Neural progenitor cell (in vitro differentiated cells): ENCODE measurements at regions not wholly inside any gene's neighbourhood (a gene's known extent, or its start where the extent isn't known, plus 50 kb on each side); places are given as distances from the start of the nearest gene placed in this dataset.

Source experiments
- DNase-seq: peaks from one replicate; pipeline ENCODE4 v3.0.0-alpha.2; 2016; ENCODE audit warnings: low spot score
- H2AFZ ChIP-seq: fragments of 200-600 bp; sonication (generic); replicated peaks from 2 replicates; pipeline ENCODE4 v1.6.1; 2016; ENCODE audit warnings: antibody characterized with exemption
- H3F3A ChIP-seq: fragments of 200-600 bp; sonication (generic); 2 replicates; pipeline ENCODE4 v1.6.1; 2016; ENCODE audit warnings: antibody characterized with exemption, low read depth
- H3K27ac ChIP-seq: fragments of 200-600 bp; sonication (generic); 2 replicates; pipeline ENCODE4 v1.5.1; 2016; ENCODE audit warnings: mild to moderate bottlenecking
- H3K27me3 ChIP-seq: fragments of 200-600 bp; sonication (generic); 2 replicates; pipeline ENCODE4 v1.6.1; 2016; ENCODE audit warnings: mild to moderate bottlenecking, moderate library complexity
- H3K36me3 ChIP-seq: fragments of 200-600 bp; sonication (generic); 2 replicates; pipeline ENCODE4 v1.5.1; 2016
- H3K4me1 ChIP-seq: fragments of 200-600 bp; sonication (generic); 2 replicates; pipeline ENCODE4 v1.6.1; 2016; ENCODE audit warnings: mixed run types
- H3K4me2 ChIP-seq: fragments of 200-600 bp; sonication (generic); 2 replicates; pipeline ENCODE4 v1.6.1; 2016
- H3K4me3 ChIP-seq: fragments of 200-600 bp; sonication (generic); 2 replicates; pipeline ENCODE4 v1.5.1; 2016
- H3K79me2 ChIP-seq: fragments of 200-600 bp; sonication (generic); 2 replicates; pipeline ENCODE4 v1.6.1; 2016; ENCODE audit warnings: low read depth
- H3K9ac ChIP-seq: fragments of 200-600 bp; sonication (generic); 2 replicates; pipeline ENCODE4 v1.6.1; 2016
- H3K9me3 ChIP-seq: fragments of 200-600 bp; sonication (generic); 2 replicates; pipeline ENCODE4 v1.5.1; 2016; ENCODE audit warnings: low read depth
- H4K20me1 ChIP-seq: fragments of 200-600 bp; sonication (generic); 2 replicates; pipeline ENCODE4 v1.6.1; 2016; ENCODE audit warnings: low read depth
- H3K27ac Mint-ChIP-seq: 3 replicates; pipeline ENCODE4 v1.8.0; 2021; ENCODE audit warnings: mixed read lengths
- H3K27me3 Mint-ChIP-seq: 2 replicates; pipeline ENCODE4 v1.8.0; 2022; ENCODE audit warnings: low read depth, mild to moderate bottlenecking, inconsistent platforms, moderate library complexity, mixed read lengths; ENCODE audit not compliant: insufficient read depth
- H3K36me3 Mint-ChIP-seq: 3 replicates; pipeline ENCODE4 v1.8.0; 2021; ENCODE audit warnings: mixed read lengths
- H3K4me1 Mint-ChIP-seq: 3 replicates; pipeline ENCODE4 v1.8.0; 2021; ENCODE audit warnings: mixed read lengths
- H3K4me3 Mint-ChIP-seq: 3 replicates; pipeline ENCODE4 v1.8.0; 2021; ENCODE audit warnings: mild to moderate bottlenecking, moderate library complexity, mixed read lengths
- H3K9me3 Mint-ChIP-seq: 3 replicates; pipeline ENCODE4 v1.8.0; 2020; ENCODE audit warnings: mixed read lengths
- CTCF ChIP-seq: fragments of 200-600 bp; sonication (generic); IDR thresholded peaks from 2 replicates; pipeline ENCODE4 v1.5.1; 2017; ENCODE audit warnings: antibody characterized with exemption, mild to moderate bottlenecking
- EZH2 ChIP-seq: fragments of 200-600 bp; sonication (generic); IDR thresholded peaks from 2 replicates; pipeline ENCODE4 v1.6.1; 2017; ENCODE audit warnings: antibody characterized with exemption, mild to moderate bottlenecking, moderate library complexity
- EZH2phosphoT487 ChIP-seq: fragments of 200-600 bp; sonication (generic); IDR thresholded peaks from 2 replicates; pipeline ENCODE4 v1.6.1; 2017; ENCODE audit warnings: antibody characterized with exemption

DNA sequence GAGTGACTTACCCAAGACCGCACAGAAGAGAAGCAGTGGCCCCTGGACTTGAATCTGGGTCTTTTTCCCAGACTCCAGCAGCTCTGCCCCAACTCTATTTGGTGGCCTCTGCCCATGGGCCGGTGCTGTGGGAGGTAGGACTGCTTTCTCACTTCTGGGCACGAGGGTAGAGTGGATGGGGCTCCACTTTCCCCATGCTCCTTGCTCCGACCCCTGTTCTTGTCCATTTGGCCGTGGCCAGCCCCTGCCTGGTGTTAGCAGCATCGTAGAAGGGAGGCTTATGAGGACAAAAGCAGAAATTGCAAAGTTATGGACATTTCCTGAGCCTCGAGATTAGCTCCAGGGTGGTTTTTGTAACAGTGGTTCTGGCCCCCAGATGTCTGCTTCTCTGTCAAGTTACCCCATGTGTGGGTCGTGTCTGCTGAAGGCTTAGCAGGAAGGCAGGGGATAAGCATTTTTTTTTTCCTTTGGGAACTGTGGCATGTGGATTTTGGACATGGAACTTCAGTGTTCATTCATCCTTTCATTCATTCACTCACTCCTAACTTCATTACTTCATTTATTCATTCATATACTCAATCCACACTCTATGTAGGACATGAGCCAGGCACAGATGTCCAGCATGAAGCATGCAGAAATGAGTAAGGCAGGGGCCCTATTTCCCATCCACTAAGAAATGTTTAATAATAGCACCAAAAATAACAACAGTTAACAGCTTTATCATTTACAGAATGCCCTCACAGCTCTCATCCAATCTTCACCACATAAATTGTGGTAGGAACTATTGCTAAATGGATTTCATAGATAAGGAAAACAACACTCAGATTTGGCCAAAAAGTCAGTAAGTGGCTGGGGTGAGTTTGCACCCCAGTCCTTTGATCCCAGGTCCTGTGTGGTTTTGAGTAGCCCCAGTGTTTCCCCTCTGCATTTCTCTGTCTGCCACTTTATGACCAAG lies 180.5 kb downstream of the OPA1 start:
- no peaks in the 10 kb centered on the region for H3K79me2 ChIP-seq
- H3K9me3 ChIP-seq: no peaks in the 10 kb centered on the region
- Mint-ChIP-seq H3K4me1 (peaks cover 66% of the 10 kb centered on the region), H3K36me3 (no peaks in the 10 kb centered on the region), H3K27me3 (peaks cover 66% of the 10 kb centered on the region), H3K4me3 (no peak overlapping the region), H3K27ac (no peak overlapping the region), H3K9me3 (no peaks in the 10 kb centered on the region)
- no peak for TF ChIP-seq EZH2phosphoT487
- TF ChIP-seq EZH2: no peak
- no peak for TF ChIP-seq CTCF
- no peak for DNase-seq
- no peak overlapping the region for H3K9ac ChIP-seq
- H4K20me1 ChIP-seq: no peaks in the 10 kb centered on the region
- H3F3A ChIP-seq: peaks cover 68% of the 10 kb centered on the region
- no peak overlapping the region for H3K27ac ChIP-seq
- no peak overlapping the region for H3K4me3 ChIP-seq
- H3K27me3 ChIP-seq: peaks cover 23% of the 10 kb centered on the region
- no peaks in the 10 kb centered on the region for H3K36me3 ChIP-seq
- H2AFZ ChIP-seq: no peak overlapping the region
- H3K4me1 ChIP-seq: peaks cover 67% of the 10 kb centered on the region
- no peak overlapping the region for H3K4me2 ChIP-seq

GRCh38 chr3:193774272-193774915 lies 181.4 kb downstream of the OPA1 start:
- TF ChIP-seq CTCF (no peak), EZH2phosphoT487 (no peak), EZH2 (no peak)
- peaks cover 66% of the 10 kb centered on the region for H3K27me3 Mint-ChIP-seq
- DNase-seq: no peak

DNA sequence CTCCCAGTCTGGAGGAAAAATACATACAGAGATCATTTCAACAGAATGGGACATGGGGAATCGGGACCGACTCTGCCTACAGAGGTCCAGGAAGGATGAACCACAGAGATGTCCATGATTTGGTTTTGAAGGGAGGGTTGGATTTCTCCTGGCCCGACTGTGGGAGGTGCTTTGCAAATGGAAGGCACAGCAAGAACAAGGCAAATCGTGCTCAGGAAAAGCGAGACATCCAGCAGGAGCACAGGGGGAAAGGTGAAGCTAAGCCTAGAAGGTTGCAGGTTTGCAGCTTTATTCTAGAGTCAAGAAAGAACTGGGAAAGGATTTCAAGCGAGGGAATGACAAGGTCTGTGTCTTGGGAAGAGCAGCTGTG lies 181.9 kb downstream of the OPA1 start:
- Mint-ChIP-seq H3K27me3 (peaks cover 66% of the 10 kb centered on the region), H3K4me1 (peaks cover 72% of the 10 kb centered on the region), H3K27ac (peak overlapping the region; percentile 19), H3K9me3 (no peaks in the 10 kb centered on the region), H3K4me3 (no peak overlapping the region), H3K36me3 (no peaks in the 10 kb centered on the region)
- Histone ChIP-seq H3K36me3 (no peaks in the 10 kb centered on the region), H3K27ac (no peak overlapping the region), H3K4me3 (no peak overlapping the region), H3F3A (peaks cover 68% of the 10 kb centered on the region), H3K4me1 (peaks cover 70% of the 10 kb centered on the region), H3K79me2 (no peaks in the 10 kb centered on the region), H3K4me2 (peak overlapping the region; percentile 58), H3K9ac (no peak overlapping the region), H2AFZ (no peak overlapping the region), H3K27me3 (peaks cover 34% of the 10 kb centered on the region), H3K9me3 (no peaks in the 10 kb centered on the region), H4K20me1 (no peaks in the 10 kb centered on the region)
- DNase-seq: no peak
- no peak for TF ChIP-seq EZH2phosphoT487
- no peak for TF ChIP-seq EZH2
- TF ChIP-seq CTCF: no peak

More at GRCh38 chr3:193774272-193774915, 181.4 kb downstream of the OPA1 start:
- H3K4me2 ChIP-seq: no peak overlapping the region
- no peaks in the 10 kb centered on the region for H3K79me2 ChIP-seq
- Mint-ChIP-seq H3K9me3 (no peaks in the 10 kb centered on the region), H3K27ac (no peak overlapping the region), H3K4me1 (peaks cover 70% of the 10 kb centered on the region), H3K4me3 (no peak overlapping the region), H3K36me3 (no peaks in the 10 kb centered on the region)
- no peak overlapping the region for H3K9ac ChIP-seq
- no peak overlapping the region for H2AFZ ChIP-seq
- no peak overlapping the region for H3K27ac ChIP-seq
- peaks cover 68% of the 10 kb centered on the region for H3F3A ChIP-seq
- peaks cover 29% of the 10 kb centered on the region for H3K27me3 ChIP-seq
- H4K20me1 ChIP-seq: no peaks in the 10 kb centered on the region
- H3K36me3 ChIP-seq: no peaks in the 10 kb centered on the region
- H3K4me1 ChIP-seq: peaks cover 67% of the 10 kb centered on the region
- no peak overlapping the region for H3K4me3 ChIP-seq
- no peaks in the 10 kb centered on the region for H3K9me3 ChIP-seq
